ENCODE measurements at regions not wholly inside any gene's neighbourhood (a gene's known extent, or its start where the extent isn't known, plus 50 kb on each side); places are given as distances from the start of the nearest gene placed in this dataset.

DNA sequence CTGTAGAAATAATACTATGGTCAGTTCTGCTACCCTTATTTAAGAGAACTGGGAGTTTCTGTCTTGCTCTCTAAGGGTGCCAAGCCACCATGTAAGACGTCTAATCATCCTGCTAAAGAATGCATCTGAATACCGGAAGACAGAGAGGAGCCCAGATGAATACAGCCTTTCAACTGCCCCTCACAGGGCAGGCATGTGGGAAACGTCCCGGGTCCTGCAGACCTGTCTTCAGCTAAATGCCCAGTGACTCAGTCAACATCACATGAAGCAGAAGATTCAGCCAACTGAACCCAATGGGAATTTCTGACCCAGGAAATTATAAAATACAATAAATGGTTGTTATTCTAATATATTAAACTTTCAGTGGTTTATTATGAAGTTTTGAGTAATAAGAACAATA, 2141.0 kb upstream of the AGA start:
- no peak for TF ChIP-seq POLR2AphosphoS5 (IDR thresholded peaks at IDR 0.05)
- no peak for TF ChIP-seq CTCF (IDR thresholded peaks at IDR 0.05)
- no peak for TF ChIP-seq EP300 (IDR thresholded peaks at IDR 0.05)
- TF ChIP-seq POLR2A (IDR thresholded peaks at IDR 0.05): no peak
